ENCODE measurements at regions not wholly inside any gene's neighbourhood (a gene's known extent, or its start where the extent isn't known, plus 50 kb on each side); places are given as distances from the start of the nearest gene placed in this dataset.
"Not testable (repeated sequence)": the region's sequence is repeated elsewhere in the genome, so short reads cannot be mapped to it uniquely, and the experiment has no call there.

GRCh38 chrX:138777908-138778575, 66.5 kb upstream of the FGF13 start:
- TF ChIP-seq CTCF, POLR2A (IDR thresholded peaks at IDR 0.05): not testable (repeated sequence)
